ENCODE measurements at regions not wholly inside any gene's neighbourhood (a gene's known extent, or its start where the extent isn't known, plus 50 kb on each side); places are given as distances from the start of the nearest gene placed in this dataset.

DNA sequence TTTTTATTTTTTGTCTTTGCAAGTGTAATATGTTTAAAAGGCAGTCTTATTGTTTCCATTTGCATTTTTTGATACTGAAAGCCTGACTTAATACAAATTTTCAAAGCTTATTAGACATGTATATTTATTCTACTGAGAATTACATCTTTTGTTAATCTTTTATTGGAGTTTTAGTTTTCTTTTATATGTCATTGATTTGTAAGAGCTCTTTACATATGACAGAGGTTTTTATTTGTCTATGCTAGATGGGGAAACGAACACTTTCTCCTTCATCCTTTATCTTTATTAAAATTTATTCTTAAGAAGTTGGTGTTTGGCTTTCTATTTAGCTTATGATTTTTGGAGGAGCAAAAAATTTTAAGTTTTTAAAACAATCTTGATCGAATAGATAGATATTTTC lies 234.4 kb upstream of the SRRM4 start:
- no peak for TF ChIP-seq EZH2 (optimal IDR thresholded peaks at IDR 0.05; ENCODE audit: low read depth, low read length)
- TF ChIP-seq, protein P1, sequence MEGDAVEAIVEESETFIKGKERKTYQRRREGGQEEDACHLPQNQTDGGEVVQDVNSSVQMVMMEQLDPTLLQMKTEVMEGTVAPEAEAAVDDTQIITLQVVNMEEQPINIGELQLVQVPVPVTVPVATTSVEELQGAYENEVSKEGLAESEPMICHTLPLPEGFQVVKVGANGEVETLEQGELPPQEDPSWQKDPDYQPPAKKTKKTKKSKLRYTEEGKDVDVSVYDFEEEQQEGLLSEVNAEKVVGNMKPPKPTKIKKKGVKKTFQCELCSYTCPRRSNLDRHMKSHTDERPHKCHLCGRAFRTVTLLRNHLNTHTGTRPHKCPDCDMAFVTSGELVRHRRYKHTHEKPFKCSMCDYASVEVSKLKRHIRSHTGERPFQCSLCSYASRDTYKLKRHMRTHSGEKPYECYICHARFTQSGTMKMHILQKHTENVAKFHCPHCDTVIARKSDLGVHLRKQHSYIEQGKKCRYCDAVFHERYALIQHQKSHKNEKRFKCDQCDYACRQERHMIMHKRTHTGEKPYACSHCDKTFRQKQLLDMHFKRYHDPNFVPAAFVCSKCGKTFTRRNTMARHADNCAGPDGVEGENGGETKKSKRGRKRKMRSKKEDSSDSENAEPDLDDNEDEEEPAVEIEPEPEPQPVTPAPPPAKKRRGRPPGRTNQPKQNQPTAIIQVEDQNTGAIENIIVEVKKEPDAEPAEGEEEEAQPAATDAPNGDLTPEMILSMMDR (IDR thresholded peaks at IDR 0.05; ENCODE audit: low read length) = no peak
